Lower leg skin (tissue), 4 donors: ENCODE measurements at regions not wholly inside any gene's neighbourhood (a gene's known extent, or its start where the extent isn't known, plus 50 kb on each side); places are given as distances from the start of the nearest gene placed in this dataset.

ENCODE experiments used
- DNase-seq, 2 donors: peaks; one replicate each; pipeline ENCODE4 v3.0.0-alpha.2; 2019; ENCODE audit warnings: low spot score in 2 of 2
- H3K4me3 ChIP-seq: fragments of 200-600 bp; sonication (generic); 2 replicates; pipeline ENCODE4 v1.5.1; 2017; ENCODE audit warnings: mild to moderate bottlenecking, low read depth; ENCODE audit not compliant: poor library complexity, severe bottlenecking
- POLR2A ChIP-seq, 2 donors: fragments of 450-650 bp; IDR thresholded peaks; one replicate each; pipeline ENCODE4 v1.6.1; 2016 to 2017; ENCODE audit warnings: antibody characterized with exemption in 2 of 2, mild to moderate bottlenecking in 1 of 2, moderate library complexity in 1 of 2
- WGBS, 2 donors: methylation state at CpG; one replicate each; pipeline ENCODE4 v1.1.5; 2018; 5-methylcytosine and 5-hydroxymethylcytosine counted together
- intact Hi-C: fragments of 100-400 bp; cut with DNase I; formaldehyde crosslinking; loops from one replicate; pipeline ENCODE4 v1.15.0; 2023; ENCODE audit warnings: low total_unique reads
- TF ChIP-seq, protein P1 (sequence below), 3 donors: fragments of 450-650 bp; IDR thresholded peaks; one replicate each; pipeline ENCODE4 v1.5.1; 2016; ENCODE audit warnings: antibody characterized with exemption in 3 of 3, mild to moderate bottlenecking in 3 of 3, moderate library complexity in 2 of 3

- no peak for DNase-seq
- 91 to 95% methylated on average over 5 of the region's 5 CpGs for WGBS, 2 donors
- intact Hi-C loops: no loop called here
- H3K4me3 ChIP-seq: no peak overlapping the region
- TF ChIP-seq, protein P1, sequence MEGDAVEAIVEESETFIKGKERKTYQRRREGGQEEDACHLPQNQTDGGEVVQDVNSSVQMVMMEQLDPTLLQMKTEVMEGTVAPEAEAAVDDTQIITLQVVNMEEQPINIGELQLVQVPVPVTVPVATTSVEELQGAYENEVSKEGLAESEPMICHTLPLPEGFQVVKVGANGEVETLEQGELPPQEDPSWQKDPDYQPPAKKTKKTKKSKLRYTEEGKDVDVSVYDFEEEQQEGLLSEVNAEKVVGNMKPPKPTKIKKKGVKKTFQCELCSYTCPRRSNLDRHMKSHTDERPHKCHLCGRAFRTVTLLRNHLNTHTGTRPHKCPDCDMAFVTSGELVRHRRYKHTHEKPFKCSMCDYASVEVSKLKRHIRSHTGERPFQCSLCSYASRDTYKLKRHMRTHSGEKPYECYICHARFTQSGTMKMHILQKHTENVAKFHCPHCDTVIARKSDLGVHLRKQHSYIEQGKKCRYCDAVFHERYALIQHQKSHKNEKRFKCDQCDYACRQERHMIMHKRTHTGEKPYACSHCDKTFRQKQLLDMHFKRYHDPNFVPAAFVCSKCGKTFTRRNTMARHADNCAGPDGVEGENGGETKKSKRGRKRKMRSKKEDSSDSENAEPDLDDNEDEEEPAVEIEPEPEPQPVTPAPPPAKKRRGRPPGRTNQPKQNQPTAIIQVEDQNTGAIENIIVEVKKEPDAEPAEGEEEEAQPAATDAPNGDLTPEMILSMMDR (IDR thresholded peaks at IDR 0.05): no peak
- TF ChIP-seq POLR2A (IDR thresholded peaks at IDR 0.05): no peak
These were observed 259.9 kb downstream of the HAUS1 start for GRCh38 chr18:46364048-46364447.

DNA sequence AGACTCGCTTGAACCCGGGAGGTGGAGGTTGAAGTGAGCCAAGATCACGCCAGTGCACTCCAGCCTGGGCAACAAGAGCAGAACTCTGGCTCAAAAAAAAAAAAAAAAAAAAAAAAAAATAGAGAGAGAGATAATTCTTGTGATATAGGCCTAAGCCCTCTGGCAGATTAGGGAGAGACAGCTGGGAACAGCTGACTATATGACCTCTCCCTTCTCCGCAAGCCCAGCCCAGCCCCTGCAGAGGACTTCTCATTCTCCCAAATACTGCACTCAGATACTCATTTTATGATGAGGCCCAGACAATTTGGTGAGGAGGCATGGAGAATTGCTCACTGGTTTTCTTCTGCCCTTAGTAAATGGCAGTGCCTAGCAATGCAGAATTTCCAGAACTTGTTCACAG, 262.0 kb downstream of the HAUS1 start:
- 86 to 94% methylated on average over 4 of the region's 4 CpGs for WGBS, 2 donors
- no peak for DNase-seq

GRCh38 chr18:46366751-46367376, 262.7 kb downstream of the HAUS1 start:
- no peak overlapping the region for H3K4me3 ChIP-seq
- no peak for DNase-seq
- intact Hi-C loops: no loop called here
- WGBS, 2 donors: 66 to 73% methylated on average over 8 of the region's 8 CpGs
- TF ChIP-seq, protein P1 (IDR thresholded peaks at IDR 0.05): no peak
- no peak for TF ChIP-seq POLR2A (IDR thresholded peaks at IDR 0.05)

More for the DNA sequence above, 262.0 kb downstream of the HAUS1 start:
- TF ChIP-seq POLR2A (IDR thresholded peaks at IDR 0.05): no peak
- TF ChIP-seq, protein P1 (IDR thresholded peaks at IDR 0.05): no peak
- no peak overlapping the region for H3K4me3 ChIP-seq
- intact Hi-C loops: no loop called here

DNA sequence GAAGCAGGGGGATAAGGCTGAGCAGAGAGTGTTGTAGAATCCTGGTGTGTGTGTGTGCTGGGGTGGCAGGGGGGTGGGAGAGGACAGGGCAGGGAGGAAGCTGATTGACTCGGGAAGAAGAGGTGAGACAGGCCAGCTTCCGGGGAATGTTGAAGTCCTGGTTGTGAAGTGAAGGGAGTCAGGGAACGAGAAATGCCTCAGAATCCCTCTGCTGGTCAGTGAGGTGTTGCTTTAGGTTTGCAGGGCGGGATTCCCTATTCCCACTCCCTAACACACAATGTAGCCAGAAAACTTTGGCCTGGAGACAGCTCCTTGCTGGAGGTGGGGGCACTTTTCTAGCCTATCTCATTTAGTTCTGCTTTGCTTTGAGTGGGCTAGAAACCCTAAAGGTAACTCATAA, 265.1 kb downstream of the HAUS1 start:
- no peak overlapping the region for H3K4me3 ChIP-seq
- TF ChIP-seq, protein P1 (IDR thresholded peaks at IDR 0.05): no peak
- TF ChIP-seq POLR2A (IDR thresholded peaks at IDR 0.05): no peak
- intact Hi-C loops: no loop called here
- 74 to 89% methylated on average over 4 of the region's 4 CpGs for WGBS, 2 donors
- no peak for DNase-seq

DNA sequence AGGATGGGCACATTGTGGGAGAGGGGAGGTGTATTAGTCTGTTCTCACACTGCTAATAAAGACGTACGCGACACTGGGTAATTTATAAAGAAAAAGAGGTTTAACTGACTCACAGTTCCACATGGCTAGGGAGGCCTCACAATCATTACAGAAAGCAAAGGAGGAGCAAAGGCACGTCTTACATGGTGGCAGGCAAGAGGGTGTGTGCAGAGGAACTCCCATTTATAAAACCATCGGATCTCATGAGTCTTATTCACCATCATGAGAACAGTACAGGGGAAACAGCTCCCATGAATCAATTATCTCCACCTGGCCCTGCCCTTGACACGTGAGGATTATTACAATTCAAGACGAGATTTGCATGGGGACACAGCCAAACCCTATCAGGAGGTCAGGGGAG, 266.7 kb downstream of the HAUS1 start:
- DNase-seq: no peak
- intact Hi-C loops: no loop called here
- 80 to 86% methylated on average over 7 of the region's 7 CpGs for WGBS, 2 donors
- TF ChIP-seq, protein P1 (IDR thresholded peaks at IDR 0.05): no peak
- TF ChIP-seq POLR2A (IDR thresholded peaks at IDR 0.05): no peak
- no peak overlapping the region for H3K4me3 ChIP-seq

- WGBS, 2 donors: 89 to 91% methylated on average over 10 of the region's 10 CpGs
- no peak for DNase-seq
- intact Hi-C loops: no loop called here
- TF ChIP-seq, protein P1 (IDR thresholded peaks at IDR 0.05): no peak
- TF ChIP-seq POLR2A (IDR thresholded peaks at IDR 0.05): no peak
- H3K4me3 ChIP-seq: no peak overlapping the region
These were observed 268.5 kb downstream of the HAUS1 start for GRCh38 chr18:46372670-46373069.
